ENCODE measurements at regions not wholly inside any gene's neighbourhood (a gene's known extent, or its start where the extent isn't known, plus 50 kb on each side); places are given as distances from the start of the nearest gene placed in this dataset.
"Not testable (repeated sequence)": the region's sequence is repeated elsewhere in the genome, so short reads cannot be mapped to it uniquely, and the experiment has no call there.

GRCh38 chr11:133628371-133628770 is 96.1 kb upstream of the OPCML start:
- TF ChIP-seq POLR2A (IDR thresholded peaks at IDR 0.05): not testable (repeated sequence)
- TF ChIP-seq, protein P1, sequence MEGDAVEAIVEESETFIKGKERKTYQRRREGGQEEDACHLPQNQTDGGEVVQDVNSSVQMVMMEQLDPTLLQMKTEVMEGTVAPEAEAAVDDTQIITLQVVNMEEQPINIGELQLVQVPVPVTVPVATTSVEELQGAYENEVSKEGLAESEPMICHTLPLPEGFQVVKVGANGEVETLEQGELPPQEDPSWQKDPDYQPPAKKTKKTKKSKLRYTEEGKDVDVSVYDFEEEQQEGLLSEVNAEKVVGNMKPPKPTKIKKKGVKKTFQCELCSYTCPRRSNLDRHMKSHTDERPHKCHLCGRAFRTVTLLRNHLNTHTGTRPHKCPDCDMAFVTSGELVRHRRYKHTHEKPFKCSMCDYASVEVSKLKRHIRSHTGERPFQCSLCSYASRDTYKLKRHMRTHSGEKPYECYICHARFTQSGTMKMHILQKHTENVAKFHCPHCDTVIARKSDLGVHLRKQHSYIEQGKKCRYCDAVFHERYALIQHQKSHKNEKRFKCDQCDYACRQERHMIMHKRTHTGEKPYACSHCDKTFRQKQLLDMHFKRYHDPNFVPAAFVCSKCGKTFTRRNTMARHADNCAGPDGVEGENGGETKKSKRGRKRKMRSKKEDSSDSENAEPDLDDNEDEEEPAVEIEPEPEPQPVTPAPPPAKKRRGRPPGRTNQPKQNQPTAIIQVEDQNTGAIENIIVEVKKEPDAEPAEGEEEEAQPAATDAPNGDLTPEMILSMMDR (IDR thresholded peaks at IDR 0.05): not testable (repeated sequence)

All from lower leg skin (tissue), 3 donors.